Activated naive CD4-positive, alpha-beta T cell (primary cell): ENCODE measurements at regions not wholly inside any gene's neighbourhood (a gene's known extent, or its start where the extent isn't known, plus 50 kb on each side); places are given as distances from the start of the nearest gene placed in this dataset.
"Not testable (repeated sequence)": the region's sequence is repeated elsewhere in the genome, so short reads cannot be mapped to it uniquely, and the experiment has no call there.

ENCODE experiments used
- DNase-seq, 4 experiments: peaks; one replicate each; lab custom pipeline; 2025; lab: John Stamatoyannopoulos, UW

GRCh38 chr5:155116456-155117251 is 103.1 kb downstream of the KIF4B start:
- no peak for DNase-seq

DNA sequence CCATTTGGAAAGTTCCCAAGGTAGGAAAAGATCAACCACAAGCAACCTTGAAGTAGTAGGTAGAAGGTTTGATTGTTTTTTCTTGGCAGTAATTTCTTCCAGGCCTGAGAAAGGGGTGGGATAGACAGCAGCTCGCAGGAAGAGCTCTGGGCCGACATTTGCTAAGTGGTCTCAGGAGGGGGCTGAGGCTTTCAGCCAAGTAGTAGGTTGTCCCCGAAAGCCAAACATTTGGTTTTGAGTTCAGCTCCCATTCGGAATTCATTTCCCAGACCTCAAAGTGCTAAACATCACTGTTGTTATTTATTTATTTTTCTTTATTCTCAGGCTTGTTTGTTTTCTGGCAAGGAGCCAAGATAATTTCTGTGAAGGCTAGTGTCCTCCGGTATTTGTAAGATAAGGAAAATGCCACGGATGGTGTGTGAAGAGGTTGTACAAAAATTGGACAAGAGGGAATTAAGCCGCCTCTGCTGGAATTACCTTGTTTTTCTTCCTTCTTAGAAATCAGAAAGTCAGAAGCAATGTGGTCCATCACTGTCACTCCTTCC is 112.1 kb downstream of the KIF4B start:
- DNase-seq, result no peak

- no peak for DNase-seq
Measured at GRCh38 chr5:155126573-155126972, 113.0 kb downstream of the KIF4B start.

- DNase-seq, result no peak
Measured at GRCh38 chr5:155127552-155127951, 114.0 kb downstream of the KIF4B start.

- DNase-seq, result no peak
Measured at GRCh38 chr5:155128786-155129512, 115.4 kb downstream of the KIF4B start.

DNA sequence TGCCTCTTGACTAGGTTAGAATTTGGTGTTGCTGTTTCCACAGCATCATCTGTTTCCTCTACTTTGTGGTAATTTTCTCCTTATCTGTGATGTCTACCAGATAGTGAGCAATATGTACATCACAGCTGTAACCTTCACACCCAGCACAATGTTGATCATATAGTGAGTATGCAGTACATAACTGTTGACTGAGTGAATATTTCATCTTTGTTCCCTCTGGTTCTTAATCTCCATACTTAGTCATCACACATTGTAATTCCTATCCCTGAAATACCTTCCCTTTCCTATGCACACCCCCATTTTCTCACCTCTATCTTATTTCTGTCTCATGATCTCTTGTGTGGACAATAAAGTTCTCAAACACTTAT is 115.9 kb downstream of the KIF4B start:
- DNase-seq, result no peak

GRCh38 chr5:155134130-155134529 is 120.6 kb downstream of the KIF4B start:
- DNase-seq, result no peak

DNA sequence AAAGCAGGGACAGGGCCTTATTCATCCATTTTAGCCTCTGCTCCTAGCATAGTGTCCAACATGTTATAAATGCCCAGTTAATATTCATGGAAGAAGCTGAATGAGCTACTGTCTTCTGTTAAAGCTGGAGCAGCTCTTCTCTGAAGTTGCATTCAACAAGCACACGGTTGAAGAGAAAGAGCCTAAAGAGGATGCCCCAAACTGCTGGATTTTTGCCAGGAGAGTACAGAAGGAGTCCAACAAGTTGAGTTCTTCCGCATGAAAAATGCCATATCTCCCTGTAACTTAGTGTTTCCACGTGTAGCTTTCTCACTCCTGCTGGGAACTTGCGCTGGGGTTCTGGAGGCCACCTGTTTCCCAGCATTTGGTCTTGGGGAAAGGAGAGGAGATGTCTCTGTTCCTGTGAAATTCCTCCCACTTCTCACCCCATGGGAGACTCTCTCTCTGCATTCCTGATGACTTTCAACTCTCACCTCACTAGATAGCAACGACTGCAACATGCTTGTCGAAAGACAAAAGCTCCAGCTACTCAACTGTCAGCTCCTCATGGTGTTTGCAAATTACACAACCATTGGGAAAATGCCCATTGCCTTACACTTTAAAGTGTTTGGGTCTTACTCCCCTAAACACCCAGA is 122.8 kb downstream of the KIF4B start:
- no peak for DNase-seq

- no peak for DNase-seq
Measured at GRCh38 chr5:155137683-155138082, 124.1 kb downstream of the KIF4B start.

DNA sequence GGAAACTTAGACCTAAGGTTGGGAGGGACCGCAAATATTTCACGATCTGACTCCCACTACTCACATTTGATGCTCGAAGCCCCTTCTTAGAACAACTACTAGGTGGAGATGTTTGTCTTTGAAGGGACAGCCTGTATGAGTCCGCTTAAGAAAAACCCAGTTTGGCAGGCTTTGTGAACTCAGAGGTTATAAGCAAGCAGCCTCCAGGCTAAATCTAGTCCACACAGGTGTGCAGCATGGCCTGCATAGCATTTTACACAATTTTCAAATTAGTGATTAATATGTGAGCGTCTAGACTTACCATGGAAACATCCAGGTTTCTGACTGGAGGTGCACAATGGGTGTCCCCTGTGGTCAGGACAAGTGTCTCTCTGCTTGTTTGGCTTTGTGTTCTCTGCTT is 127.1 kb downstream of the KIF4B start:
- DNase-seq, result no peak

DNA sequence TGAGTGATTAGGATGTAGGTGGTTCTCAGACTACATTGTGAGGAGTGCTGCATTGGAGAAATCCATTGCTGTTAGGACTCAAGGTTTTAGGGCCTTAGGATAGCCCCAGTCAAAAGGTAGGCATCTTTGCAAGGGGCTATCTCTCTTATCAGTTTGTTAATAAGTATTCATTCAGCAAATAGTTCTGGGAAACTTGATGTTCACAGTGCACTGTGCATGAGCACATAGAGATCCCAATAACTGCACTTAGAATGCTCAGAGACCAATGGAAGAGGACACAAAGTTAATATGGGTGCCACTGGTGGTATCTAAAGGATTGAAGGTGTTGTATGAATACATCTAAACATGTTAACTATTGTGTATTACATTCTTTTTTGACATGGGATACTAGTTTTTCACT is 131.4 kb downstream of the KIF4B start:
- no peak for DNase-seq

DNA sequence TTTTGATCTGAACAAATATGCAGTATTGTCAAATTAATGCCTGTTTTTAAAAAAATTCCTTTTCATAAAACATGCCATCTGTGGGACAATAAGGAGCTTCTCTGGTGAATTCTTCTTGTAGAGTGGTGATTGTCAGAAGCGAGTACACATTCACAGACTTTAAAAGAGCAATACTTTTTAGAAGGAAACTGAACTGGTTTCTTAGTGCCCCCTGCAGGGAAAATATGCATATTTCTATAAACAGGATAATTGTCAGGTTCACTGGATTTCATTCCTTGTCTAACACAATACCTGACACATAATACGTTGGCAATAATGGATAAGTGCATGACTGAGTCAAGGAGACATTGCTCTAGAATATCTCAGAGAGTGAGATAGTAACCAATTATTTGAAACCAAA is 133.7 kb downstream of the KIF4B start:
- DNase-seq, result no peak

DNA sequence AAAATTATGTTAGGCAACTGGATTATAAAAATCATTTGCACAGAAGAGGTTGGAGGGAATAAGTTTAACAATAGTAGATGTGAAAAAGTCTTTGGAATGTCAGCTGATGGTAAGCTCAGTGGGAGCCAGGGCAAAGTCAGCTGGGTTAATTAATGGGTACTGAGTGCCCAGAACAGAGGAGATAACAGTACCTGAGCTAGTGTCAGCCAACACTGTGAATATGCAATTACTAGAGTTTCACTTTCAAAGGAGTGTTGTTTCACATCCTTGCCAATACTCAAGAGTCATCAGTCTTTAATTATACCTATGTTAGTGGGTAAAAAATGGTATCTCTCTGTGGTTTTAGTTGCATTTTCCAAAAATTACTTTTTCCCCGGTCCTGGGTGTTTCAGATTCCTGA is 135.1 kb downstream of the KIF4B start:
- DNase-seq, result no peak

GRCh38 chr5:155150012-155150411 is 136.5 kb downstream of the KIF4B start:
- DNase-seq, result no peak

- DNase-seq, result no peak
Measured at GRCh38 chr5:155154973-155155372, 141.4 kb downstream of the KIF4B start.

DNA sequence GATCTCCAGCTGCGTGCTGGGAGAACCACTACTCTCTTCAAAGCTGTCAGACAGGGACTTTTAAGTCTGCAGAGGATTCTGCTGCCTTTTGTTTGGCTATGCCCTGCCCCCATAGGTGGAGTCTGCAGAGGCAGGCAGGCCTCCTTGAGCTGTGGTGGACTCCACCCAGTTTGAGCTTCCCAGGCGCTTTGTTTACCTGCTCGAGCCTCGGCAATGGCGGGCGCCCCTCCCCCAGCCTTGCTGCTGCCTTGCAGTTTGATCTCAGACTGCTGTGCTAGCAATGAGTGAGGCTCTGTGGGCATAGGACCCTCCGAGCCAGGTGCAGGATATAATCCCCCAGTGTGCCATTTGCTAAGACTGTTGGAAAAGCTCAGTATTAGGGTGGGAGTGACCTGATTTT is 149.5 kb downstream of the KIF4B start:
- DNase-seq, result not testable (repeated sequence)

GRCh38 chr5:155167736-155168135 is 154.2 kb downstream of the KIF4B start:
- no peak for DNase-seq

- no peak for DNase-seq
Measured at GRCh38 chr5:155181542-155181941, 168.0 kb downstream of the KIF4B start.

- no peak for DNase-seq
Measured at GRCh38 chr5:155189476-155189875, 175.9 kb downstream of the KIF4B start.

DNA sequence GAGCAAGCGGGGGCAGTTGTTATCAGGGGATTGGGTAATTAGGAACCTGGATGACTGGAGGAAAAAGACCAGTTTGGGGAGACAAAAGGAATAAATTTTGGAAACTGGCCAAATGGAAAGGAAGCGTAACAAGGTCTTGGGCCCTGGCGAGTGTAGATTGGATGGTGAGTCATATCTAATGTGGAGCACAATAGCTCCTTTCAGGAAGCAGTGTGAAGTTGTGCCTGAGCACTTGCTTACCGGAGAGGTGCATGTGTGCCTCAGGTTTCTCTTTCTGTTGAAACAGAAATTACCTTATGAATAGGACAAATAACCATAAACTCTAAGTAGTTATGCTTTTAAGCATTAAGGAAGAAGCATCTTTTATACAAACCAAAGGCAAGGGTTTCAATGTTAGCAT is 176.4 kb downstream of the KIF4B start:
- no peak for DNase-seq

DNA sequence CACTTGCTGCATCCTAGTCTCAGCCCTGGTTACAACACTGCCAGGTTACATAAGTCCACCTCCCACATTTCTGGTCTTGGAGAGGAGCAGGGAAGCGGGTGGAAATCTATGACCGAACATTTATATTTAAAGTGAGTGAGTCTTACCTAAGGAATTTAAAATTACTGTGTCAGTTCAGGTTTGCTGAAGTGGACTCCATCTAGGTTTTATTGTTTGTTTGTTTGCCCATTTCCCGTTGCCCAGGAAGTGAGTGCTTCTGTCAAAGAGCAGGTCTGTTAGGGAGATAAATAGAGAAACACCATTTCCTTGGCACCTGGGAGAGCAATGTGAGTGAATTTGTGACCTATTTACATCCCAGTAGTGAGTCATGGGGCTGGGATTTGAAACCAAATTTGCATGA is 179.5 kb downstream of the KIF4B start:
- no peak for DNase-seq

DNA sequence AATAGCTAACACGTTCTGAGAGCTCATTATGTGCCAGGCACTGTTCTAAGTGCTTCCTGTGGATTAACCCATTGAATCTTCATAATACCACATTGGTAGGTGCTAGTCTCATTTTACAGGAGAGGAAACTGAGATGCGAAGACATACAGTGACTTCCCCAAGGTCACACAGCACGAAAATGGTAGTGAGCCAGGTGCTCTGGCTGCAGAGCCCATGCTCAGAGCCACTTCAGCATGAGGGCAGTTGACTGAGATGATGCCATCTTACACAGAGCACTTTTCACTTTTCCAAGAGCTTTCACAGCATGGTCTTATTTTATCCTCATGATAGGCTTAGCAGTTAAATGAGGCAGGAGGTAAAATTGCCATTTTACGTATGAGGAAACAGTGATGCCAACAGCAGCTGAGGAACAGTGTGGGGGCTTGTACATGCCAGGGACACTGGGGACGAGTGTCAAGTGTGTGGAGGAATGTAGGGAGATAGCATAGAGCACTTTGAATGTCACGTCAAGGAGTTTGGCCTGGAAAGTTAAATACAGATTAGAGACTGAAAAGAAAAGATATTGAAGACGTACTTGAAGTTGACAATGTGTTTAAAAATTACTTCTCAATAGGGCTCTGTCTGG is 180.0 kb downstream of the KIF4B start:
- DNase-seq, result no peak
